ENCODE measurements at regions not wholly inside any gene's neighbourhood (a gene's known extent, or its start where the extent isn't known, plus 50 kb on each side); places are given as distances from the start of the nearest gene placed in this dataset.
"Not testable (repeated sequence)": the region's sequence is repeated elsewhere in the genome, so short reads cannot be mapped to it uniquely, and the experiment has no call there.

DNA sequence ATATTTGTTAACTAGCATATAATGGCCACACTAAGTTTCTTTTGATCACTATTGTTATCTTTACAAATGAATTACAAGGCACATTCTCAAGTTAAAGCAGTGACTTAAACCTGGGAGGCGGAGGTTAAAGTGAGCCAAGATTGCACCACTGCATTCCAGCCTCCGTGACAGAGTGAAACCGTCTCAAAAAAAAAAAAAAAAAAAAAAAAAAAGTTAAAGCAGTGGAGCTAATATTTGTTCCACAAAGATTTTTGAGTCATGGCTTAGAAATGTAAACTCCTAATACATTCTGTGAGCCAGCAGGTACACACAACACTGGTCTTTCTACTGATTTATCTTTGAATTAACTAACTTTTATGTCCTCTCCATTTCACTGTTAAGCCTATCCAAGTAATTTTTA, 221.7 kb upstream of the HTR1E start:
- TF ChIP-seq, protein P1, sequence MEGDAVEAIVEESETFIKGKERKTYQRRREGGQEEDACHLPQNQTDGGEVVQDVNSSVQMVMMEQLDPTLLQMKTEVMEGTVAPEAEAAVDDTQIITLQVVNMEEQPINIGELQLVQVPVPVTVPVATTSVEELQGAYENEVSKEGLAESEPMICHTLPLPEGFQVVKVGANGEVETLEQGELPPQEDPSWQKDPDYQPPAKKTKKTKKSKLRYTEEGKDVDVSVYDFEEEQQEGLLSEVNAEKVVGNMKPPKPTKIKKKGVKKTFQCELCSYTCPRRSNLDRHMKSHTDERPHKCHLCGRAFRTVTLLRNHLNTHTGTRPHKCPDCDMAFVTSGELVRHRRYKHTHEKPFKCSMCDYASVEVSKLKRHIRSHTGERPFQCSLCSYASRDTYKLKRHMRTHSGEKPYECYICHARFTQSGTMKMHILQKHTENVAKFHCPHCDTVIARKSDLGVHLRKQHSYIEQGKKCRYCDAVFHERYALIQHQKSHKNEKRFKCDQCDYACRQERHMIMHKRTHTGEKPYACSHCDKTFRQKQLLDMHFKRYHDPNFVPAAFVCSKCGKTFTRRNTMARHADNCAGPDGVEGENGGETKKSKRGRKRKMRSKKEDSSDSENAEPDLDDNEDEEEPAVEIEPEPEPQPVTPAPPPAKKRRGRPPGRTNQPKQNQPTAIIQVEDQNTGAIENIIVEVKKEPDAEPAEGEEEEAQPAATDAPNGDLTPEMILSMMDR (IDR thresholded peaks at IDR 0.05; ENCODE audit: unreplicated experiment in 3 of 3), result no peak
- no peaks in the 10 kb centered on the region for H3K9me3 Mint-ChIP-seq
- no peak overlapping the region for H3K27ac Mint-ChIP-seq
- H3K27me3 Mint-ChIP-seq (ENCODE audit: low read depth), result no peaks in the 10 kb centered on the region
- H3K4me1 Mint-ChIP-seq, result no peaks in the 10 kb centered on the region
- H3K36me3 Mint-ChIP-seq (ENCODE audit: low read depth), result no peaks in the 10 kb centered on the region
- no peak overlapping the region for H3K4me3 Mint-ChIP-seq

DNA sequence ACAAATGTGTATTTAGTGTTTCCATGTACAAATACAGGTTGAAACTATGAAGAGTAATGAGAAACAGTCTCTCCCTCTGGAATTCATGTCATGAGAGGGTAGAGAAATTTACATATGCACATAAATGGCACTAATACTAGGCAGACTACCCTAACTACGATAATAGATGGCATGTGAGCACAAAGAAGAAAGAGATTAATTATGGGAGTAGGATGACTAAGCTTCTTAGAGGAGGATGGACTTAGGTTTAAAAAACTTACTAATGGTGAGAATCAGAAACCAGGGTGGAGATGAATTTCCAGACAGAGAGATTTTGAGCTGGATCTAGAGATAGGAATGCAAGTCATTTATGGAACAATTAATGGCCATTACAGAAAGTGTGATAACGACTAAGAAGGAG, 225.3 kb upstream of the HTR1E start:
- no peaks in the 10 kb centered on the region for H3K9me3 Mint-ChIP-seq
- H3K27ac Mint-ChIP-seq, result no peak overlapping the region
- TF ChIP-seq, protein P1 (IDR thresholded peaks at IDR 0.05; ENCODE audit: unreplicated experiment in 3 of 3), result no peak
- H3K36me3 Mint-ChIP-seq (ENCODE audit: low read depth), result no peaks in the 10 kb centered on the region
- no peaks in the 10 kb centered on the region for H3K27me3 Mint-ChIP-seq (ENCODE audit: low read depth)
- no peak overlapping the region for H3K4me3 Mint-ChIP-seq
- no peaks in the 10 kb centered on the region for H3K4me1 Mint-ChIP-seq

DNA sequence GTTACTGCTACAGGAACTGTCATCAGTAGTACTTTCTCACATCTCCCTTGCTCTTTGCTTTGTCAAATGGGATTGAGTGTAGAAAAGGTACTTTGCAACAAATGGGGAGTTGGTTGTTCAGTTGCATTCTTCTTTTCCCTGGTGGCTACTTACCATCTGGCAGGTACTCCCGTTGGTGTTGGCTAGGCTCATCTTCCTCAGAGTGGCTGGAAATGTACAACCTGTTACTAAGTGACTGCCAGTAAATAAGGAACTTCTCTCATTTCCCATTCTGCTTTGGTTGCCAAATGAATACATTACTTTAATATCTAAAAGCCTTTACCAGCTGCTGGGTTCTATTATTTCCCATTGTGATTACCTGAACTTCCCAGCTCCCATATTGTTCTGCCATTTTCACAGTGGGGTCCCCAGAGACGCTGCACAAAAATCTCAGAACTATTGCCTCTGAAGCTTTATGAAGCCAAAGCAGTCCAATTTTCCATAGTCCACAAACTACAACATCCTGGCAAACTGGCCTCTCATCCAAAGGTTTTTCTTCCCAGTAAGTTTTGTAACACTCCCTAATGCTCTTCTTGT, 229.7 kb upstream of the HTR1E start:
- Mint-ChIP-seq H3K36me3 (ENCODE audit: low read depth) (no peaks in the 10 kb centered on the region), H3K9me3 (no peaks in the 10 kb centered on the region), H3K27ac (no peak overlapping the region), H3K27me3 (ENCODE audit: low read depth) (no peaks in the 10 kb centered on the region), H3K4me1 (no peaks in the 10 kb centered on the region), H3K4me3 (no peak overlapping the region)
- TF ChIP-seq, protein P1 (IDR thresholded peaks at IDR 0.05; ENCODE audit: unreplicated experiment in 3 of 3), result no peak

DNA sequence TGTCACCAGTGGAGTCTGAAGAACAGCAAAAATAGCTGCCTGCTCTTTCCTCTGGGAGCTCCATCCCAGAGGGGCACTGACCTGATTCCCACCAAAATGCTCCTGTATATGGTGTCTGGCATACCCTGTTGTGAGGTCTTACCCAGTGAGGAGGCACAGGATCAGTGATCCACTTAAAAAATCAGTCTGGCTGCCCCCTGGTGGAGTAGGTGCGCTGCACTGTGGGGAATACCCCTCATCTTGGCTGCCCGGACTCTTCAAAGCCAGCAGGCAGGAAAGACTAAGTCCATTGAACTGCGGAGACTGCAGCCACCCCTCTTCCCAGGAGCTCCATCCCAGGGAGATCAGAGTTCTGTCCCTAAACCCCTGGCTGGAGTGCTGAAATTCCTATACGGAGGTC, 230.9 kb upstream of the HTR1E start:
- no peak overlapping the region for H3K27ac Mint-ChIP-seq
- H3K27me3 Mint-ChIP-seq (ENCODE audit: low read depth), result no peaks in the 10 kb centered on the region
- no peak overlapping the region for H3K4me3 Mint-ChIP-seq
- no peaks in the 10 kb centered on the region for H3K4me1 Mint-ChIP-seq
- H3K9me3 Mint-ChIP-seq, result no peaks in the 10 kb centered on the region
- TF ChIP-seq, protein P1 (IDR thresholded peaks at IDR 0.05; ENCODE audit: unreplicated experiment in 3 of 3), result no peak
- H3K36me3 Mint-ChIP-seq (ENCODE audit: low read depth), result no peaks in the 10 kb centered on the region

DNA sequence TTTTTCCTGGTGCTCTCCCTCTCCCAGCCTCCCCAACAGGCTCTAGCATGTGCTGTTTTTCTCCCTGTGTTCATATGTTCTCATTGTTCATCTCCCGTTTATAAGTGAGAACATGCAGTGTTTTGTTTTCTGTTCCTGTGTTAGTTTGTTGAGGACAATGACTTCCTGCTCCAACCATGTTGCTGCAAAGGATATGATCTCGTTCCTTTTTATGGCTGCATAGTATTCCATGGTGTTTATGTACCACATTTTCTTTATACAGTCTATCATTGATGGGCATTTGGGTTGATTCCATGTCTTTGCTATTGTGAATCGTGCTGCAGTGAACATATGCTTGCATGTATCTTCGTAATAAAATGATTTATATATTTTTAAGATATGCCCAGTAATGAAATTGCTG, 236.1 kb upstream of the HTR1E start:
- H3K27me3 Mint-ChIP-seq (ENCODE audit: low read depth); H3K36me3 Mint-ChIP-seq (ENCODE audit: low read depth); H3K9me3 Mint-ChIP-seq; H3K4me1 Mint-ChIP-seq; H3K27ac Mint-ChIP-seq; H3K4me3 Mint-ChIP-seq: not testable (repeated sequence)

DNA sequence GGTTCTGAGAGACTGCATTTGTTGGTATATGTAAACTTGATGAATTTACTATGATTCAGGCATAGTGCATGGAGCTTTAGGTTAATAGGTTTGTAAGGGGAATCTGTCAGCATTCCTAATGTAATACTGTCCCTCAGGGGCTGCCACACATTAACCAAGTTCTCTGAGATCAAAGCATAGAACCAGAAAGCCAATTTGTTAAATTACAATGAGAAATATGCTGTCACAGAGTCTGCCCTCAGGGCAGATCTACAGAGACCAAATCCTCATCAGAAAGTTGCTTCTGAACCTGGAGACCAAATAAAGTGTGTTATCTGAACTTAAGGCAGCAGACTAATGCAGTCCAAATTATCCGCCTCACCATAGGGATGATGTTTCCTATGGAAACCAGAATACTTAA, 250.8 kb upstream of the HTR1E start:
- Mint-ChIP-seq H3K4me3 (no peak overlapping the region), H3K36me3 (ENCODE audit: low read depth) (no peaks in the 10 kb centered on the region), H3K9me3 (no peaks in the 10 kb centered on the region), H3K27me3 (ENCODE audit: low read depth) (peaks cover 7% of the 10 kb centered on the region), H3K4me1 (no peaks in the 10 kb centered on the region), H3K27ac (peak overlapping the region; percentile 24 to 77 (median 66))
- TF ChIP-seq, protein P1 (IDR thresholded peaks at IDR 0.05; ENCODE audit: unreplicated experiment in 3 of 3), result no peak

Data from nephron (organoid).